VCaP (cell line): ENCODE measurements at regions not wholly inside any gene's neighbourhood (a gene's known extent, or its start where the extent isn't known, plus 50 kb on each side); places are given as distances from the start of the nearest gene placed in this dataset.

Experiments
- H3K27ac ChIP-seq: fragments of 450-650 bp; 2 replicates; pipeline ENCODE4 v1.5.1; 2017
- TF ChIP-seq, protein P1 (sequence below): fragments of 450-650 bp; conservative IDR thresholded peaks from 2 replicates; pipeline ENCODE4 v1.5.1; 2017; ENCODE audit warnings: mild to moderate bottlenecking, moderate library complexity

DNA sequence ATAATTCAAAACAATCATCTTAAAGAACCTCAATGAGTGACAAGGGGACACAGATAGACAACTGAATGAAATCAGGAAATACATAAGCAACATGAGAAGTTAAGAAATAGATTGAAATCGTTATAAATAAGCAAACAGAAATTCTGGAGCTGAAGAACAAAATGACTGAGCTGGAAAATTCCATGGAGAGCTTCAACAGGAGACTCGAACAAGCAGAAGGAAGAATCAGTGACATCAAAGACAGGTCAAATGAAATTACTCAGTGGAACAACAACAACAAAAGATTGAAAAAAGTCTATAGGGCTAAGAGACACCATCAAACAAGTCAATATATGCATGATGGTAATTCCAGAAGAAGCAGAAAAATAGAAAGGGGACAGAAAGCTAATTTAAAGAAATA lies 89.5 kb upstream of the ALKAL2 start:
- no peak overlapping the region for H3K27ac ChIP-seq
- TF ChIP-seq, protein P1, sequence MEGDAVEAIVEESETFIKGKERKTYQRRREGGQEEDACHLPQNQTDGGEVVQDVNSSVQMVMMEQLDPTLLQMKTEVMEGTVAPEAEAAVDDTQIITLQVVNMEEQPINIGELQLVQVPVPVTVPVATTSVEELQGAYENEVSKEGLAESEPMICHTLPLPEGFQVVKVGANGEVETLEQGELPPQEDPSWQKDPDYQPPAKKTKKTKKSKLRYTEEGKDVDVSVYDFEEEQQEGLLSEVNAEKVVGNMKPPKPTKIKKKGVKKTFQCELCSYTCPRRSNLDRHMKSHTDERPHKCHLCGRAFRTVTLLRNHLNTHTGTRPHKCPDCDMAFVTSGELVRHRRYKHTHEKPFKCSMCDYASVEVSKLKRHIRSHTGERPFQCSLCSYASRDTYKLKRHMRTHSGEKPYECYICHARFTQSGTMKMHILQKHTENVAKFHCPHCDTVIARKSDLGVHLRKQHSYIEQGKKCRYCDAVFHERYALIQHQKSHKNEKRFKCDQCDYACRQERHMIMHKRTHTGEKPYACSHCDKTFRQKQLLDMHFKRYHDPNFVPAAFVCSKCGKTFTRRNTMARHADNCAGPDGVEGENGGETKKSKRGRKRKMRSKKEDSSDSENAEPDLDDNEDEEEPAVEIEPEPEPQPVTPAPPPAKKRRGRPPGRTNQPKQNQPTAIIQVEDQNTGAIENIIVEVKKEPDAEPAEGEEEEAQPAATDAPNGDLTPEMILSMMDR: no peak

GRCh38 chr2:375956-376307 lies 88.0 kb upstream of the ALKAL2 start:
- TF ChIP-seq, protein P1: no peak
- H3K27ac ChIP-seq: no peak overlapping the region

DNA sequence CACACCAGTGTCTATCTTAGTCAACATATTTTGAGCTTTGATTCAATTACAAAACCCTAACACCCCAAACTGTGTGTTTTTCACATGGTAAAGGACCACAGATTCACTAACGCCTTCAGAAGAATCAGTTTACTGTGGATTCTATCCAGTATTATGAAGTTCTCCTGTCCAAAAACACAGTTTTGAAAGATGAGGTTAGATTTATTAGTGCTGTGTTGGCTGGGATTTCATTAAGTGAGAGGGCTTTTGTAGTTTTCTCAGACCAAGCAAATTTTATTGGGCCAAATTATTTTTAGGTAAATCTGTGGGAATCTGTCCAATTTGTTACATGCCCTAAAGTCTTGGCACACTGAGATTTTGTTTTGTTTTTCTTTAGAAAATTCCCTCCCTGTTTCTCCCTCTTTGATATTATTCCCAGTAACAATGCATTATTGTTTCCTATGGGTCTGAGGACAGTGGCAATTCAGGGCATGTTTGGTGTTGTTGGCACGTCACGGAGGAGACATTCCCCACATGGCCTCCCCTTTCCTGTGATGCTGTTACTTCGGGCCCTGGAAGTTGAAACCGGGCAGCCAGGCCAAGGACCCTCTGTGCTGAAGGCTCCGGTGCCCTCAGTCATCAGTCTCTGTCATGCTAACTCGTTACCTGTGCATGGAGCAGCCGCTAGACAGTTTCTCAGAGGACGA lies 87.5 kb upstream of the ALKAL2 start:
- H3K27ac ChIP-seq: no peak overlapping the region
- TF ChIP-seq, protein P1: no peak

- TF ChIP-seq, protein P1: no peak
- H3K27ac ChIP-seq: no peak overlapping the region
These were observed 80.5 kb upstream of the ALKAL2 start for GRCh38 chr2:368386-368785.

GRCh38 chr2:367246-367645 lies 79.4 kb upstream of the ALKAL2 start:
- H3K27ac ChIP-seq: no peak overlapping the region
- TF ChIP-seq, protein P1: no peak

- TF ChIP-seq, protein P1: no peak
- H3K27ac ChIP-seq: no peak overlapping the region
These were observed 78.8 kb upstream of the ALKAL2 start for GRCh38 chr2:366706-367105.

DNA sequence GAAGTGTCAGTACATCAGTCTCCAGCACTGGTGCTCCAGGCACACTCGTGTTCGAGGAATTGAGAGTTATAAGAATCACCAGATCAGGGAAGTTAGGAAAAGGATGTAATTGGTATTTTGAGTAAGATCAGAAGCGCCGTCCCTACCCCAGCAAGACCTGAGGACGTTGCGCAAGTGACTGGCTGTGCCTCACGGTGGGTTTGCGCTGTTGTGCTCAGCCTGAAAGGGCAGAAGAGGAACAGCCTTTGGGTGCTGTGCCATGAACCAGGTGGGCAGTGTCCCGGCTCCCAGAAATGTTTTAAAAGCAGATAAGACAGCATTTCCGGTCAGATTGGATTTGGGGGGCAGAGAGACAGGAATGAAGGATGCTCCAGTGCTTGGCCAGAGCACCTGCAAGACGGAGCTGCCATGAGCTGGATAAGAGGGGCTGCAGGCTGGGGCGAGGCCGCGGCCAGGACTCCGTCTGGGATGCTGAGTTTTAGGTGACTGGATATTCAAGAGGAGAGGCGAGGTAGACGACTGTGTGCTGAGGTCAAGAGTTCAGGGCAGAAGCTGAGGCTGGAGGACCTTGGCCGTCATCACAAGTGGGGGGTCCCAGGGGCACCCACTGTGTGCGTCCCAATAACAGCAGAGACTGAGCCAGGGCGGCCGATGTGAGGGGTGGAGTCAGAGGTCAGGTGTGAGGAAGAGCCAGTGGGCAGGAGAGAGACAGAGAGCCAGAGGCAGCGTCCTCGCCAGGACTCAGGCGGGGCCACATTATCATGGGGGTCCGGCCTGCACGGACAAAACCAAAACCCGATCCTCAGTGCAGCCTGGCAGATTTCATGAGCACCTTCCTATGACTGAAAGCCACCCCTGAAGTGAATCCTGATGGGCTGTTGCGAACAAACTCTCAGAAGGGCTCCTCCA lies 77.7 kb upstream of the ALKAL2 start:
- H3K27ac ChIP-seq: no peak overlapping the region
- TF ChIP-seq, protein P1: no peak
